GM23338 (cell line): ENCODE measurements at regions not wholly inside any gene's neighbourhood (a gene's known extent, or its start where the extent isn't known, plus 50 kb on each side); places are given as distances from the start of the nearest gene placed in this dataset.

Experiments
- ATAC-seq: fragments of 200-7000 bp; cut with Tn5 transposase; 3 replicates; pipeline ENCODE4 v1.9.1; 2020
- DNase-seq: peaks from one replicate; pipeline ENCODE4 v3.0.0-alpha.2; 2015; ENCODE audit warnings: low spot score
- H2AFZ ChIP-seq: fragments of 200-600 bp; sonication (generic); 2 replicates; pipeline ENCODE4 v1.8.0; 2016; ENCODE audit warnings: antibody characterized with exemption, mild to moderate bottlenecking, moderate library complexity
- H3F3A ChIP-seq: fragments of 200-600 bp; sonication (generic); replicated peaks from 2 replicates; pipeline ENCODE4 v1.8.0; 2017; ENCODE audit warnings: antibody characterized with exemption, mixed run types, low read depth
- H3K27ac ChIP-seq: fragments of 200-600 bp; sonication (generic); 2 replicates; pipeline ENCODE4 v1.6.1; 2016; ENCODE audit warnings: low read depth
- H3K27me3 ChIP-seq: fragments of 200-600 bp; sonication (generic); 2 replicates; pipeline ENCODE4 v1.8.0; 2016; ENCODE audit warnings: mild to moderate bottlenecking, mixed run types, moderate library complexity; ENCODE audit not compliant: insufficient read depth
- H3K36me3 ChIP-seq: fragments of 200-600 bp; sonication (generic); 2 replicates; pipeline ENCODE4 v1.8.0; 2016; ENCODE audit warnings: mild to moderate bottlenecking; ENCODE audit not compliant: insufficient read depth
- H3K4me1 ChIP-seq: fragments of 200-600 bp; sonication (generic); 2 replicates; pipeline ENCODE4 v1.8.0; 2016; ENCODE audit warnings: mild to moderate bottlenecking, moderate library complexity; ENCODE audit not compliant: insufficient read depth
- H3K4me2 ChIP-seq: fragments of 200-600 bp; sonication (generic); 2 replicates; pipeline ENCODE4 v1.7.1; 2017; ENCODE audit warnings: mixed run types
- H3K4me3 ChIP-seq: fragments of 200-600 bp; sonication (generic); 2 replicates; pipeline ENCODE4 v1.6.1; 2016; ENCODE audit warnings: mixed run types
- H3K79me2 ChIP-seq: fragments of 200-600 bp; sonication (generic); replicated peaks from 2 replicates; pipeline ENCODE4 v1.8.0; 2017; ENCODE audit warnings: mild to moderate bottlenecking; ENCODE audit not compliant: insufficient read depth
- H3K9me2 ChIP-seq: fragments of 200-600 bp; sonication (generic); 2 replicates; pipeline ENCODE4 v1.8.0; 2017; ENCODE audit not compliant: insufficient read depth
- H4K20me1 ChIP-seq: fragments of 200-600 bp; sonication (generic); replicated peaks from 2 replicates; pipeline ENCODE4 v1.8.0; 2017; ENCODE audit warnings: mild to moderate bottlenecking; ENCODE audit not compliant: insufficient read depth
- H3K27ac Mint-ChIP-seq: 2 replicates; pipeline ENCODE4 v1.8.0; 2020; ENCODE audit warnings: inconsistent platforms, mild to moderate bottlenecking, moderate library complexity, mixed read lengths
- H3K27me3 Mint-ChIP-seq: 3 replicates; pipeline ENCODE4 v1.8.0; 2022; ENCODE audit warnings: low read depth, mild to moderate bottlenecking, moderate library complexity, mixed read lengths, inconsistent platforms; ENCODE audit not compliant: insufficient read depth, poor library complexity
- H3K36me3 Mint-ChIP-seq: 3 replicates; pipeline ENCODE4 v1.8.0; 2021; ENCODE audit warnings: low read depth, mild to moderate bottlenecking, inconsistent platforms, moderate library complexity, mixed read lengths
- H3K4me1 Mint-ChIP-seq: 3 replicates; pipeline ENCODE4 v1.8.0; 2020; ENCODE audit warnings: mild to moderate bottlenecking, inconsistent platforms, mixed read lengths
- H3K4me3 Mint-ChIP-seq: 3 replicates; pipeline ENCODE4 v1.8.0; 2021; ENCODE audit warnings: moderate library complexity, mild to moderate bottlenecking, inconsistent platforms, mixed read lengths
- H3K9me3 Mint-ChIP-seq: 3 replicates; pipeline ENCODE4 v1.8.0; 2020; ENCODE audit warnings: moderate library complexity, mild to moderate bottlenecking, inconsistent platforms, mixed read lengths
- CREB1 ChIP-seq: fragments of 250-450 bp; sonication (Bioruptor Pico); IDR thresholded peaks from 2 replicates; pipeline ENCODE4 v1.5.0; 2020; ENCODE audit warnings: low read depth, mild to moderate bottlenecking, moderate library complexity
- EZH2 ChIP-seq: fragments of 200-600 bp; sonication (generic); IDR thresholded peaks from one replicate; pipeline ENCODE4 v1.8.0; 2017; ENCODE audit warnings: antibody characterized with exemption, mild to moderate bottlenecking, low read depth; ENCODE audit not compliant: unreplicated experiment
- EZH2phosphoT487 ChIP-seq: fragments of 200-600 bp; sonication (generic); IDR thresholded peaks from one replicate; pipeline ENCODE4 v1.8.1; 2018; ENCODE audit warnings: antibody characterized with exemption; ENCODE audit not compliant: unreplicated experiment
- NANOG ChIP-seq: IDR thresholded peaks from 2 replicates; pipeline ENCODE4 v1.6.1; 2016; ENCODE audit warnings: antibody characterized with exemption, borderline replicate concordance
- POLR2AphosphoS5 ChIP-seq: IDR thresholded peaks from 2 replicates; pipeline ENCODE4 v1.6.1; 2016; ENCODE audit warnings: antibody characterized with exemption, low read depth
- REST ChIP-seq: IDR thresholded peaks from one replicate; pipeline ENCODE4 v1.6.1; 2018; ENCODE audit warnings: antibody characterized with exemption; ENCODE audit not compliant: unreplicated experiment
- ZNF114 ChIP-seq: fragments of 250-450 bp; sonication (Bioruptor Pico); IDR thresholded peaks from 2 replicates; pipeline ENCODE4 v1.5.0; 2020; ENCODE audit warnings: mild to moderate bottlenecking, moderate library complexity
- ZNF331 ChIP-seq: fragments of 250-450 bp; sonication (Bioruptor Pico); IDR thresholded peaks from 2 replicates; pipeline ENCODE4 v1.5.0; 2020; ENCODE audit warnings: low read depth, mild to moderate bottlenecking, moderate library complexity
- ZNF462 ChIP-seq: fragments of 250-450 bp; sonication (Bioruptor Pico); IDR thresholded peaks from 2 replicates; pipeline ENCODE4 v1.5.0; 2020; ENCODE audit warnings: mild to moderate bottlenecking, moderate library complexity
- TF ChIP-seq, protein P1 (sequence below): IDR thresholded peaks from 2 replicates; pipeline ENCODE4 v1.6.1; 2016; ENCODE audit warnings: antibody characterized with exemption
- TF ChIP-seq, protein P2 (sequence below), 2 experiments: fragments of 200-600 bp in 1 of 2; sonication (generic) in 1 of 2; conservative IDR thresholded peaks; 2 replicates each; pipeline versions ENCODE4 v1.5.1 to v1.6.1; 2016 to 2017; ENCODE audit warnings: antibody characterized with exemption in 2 of 2, low read depth in 2 of 2, mild to moderate bottlenecking in 2 of 2, moderate library complexity in 1 of 2

- no peaks in the 10 kb centered on the region for H3K27me3 Mint-ChIP-seq
- Histone ChIP-seq H3K4me1 (peaks cover 9% of the 10 kb centered on the region), H3K4me3 (no peak overlapping the region), H3K79me2 (no peaks in the 10 kb centered on the region), H2AFZ (no peak overlapping the region), H3K27me3 (no peaks in the 10 kb centered on the region), H3K9me2 (no peaks in the 10 kb centered on the region), H3F3A (no peaks in the 10 kb centered on the region), H3K4me2 (no peak overlapping the region), H4K20me1 (no peaks in the 10 kb centered on the region), H3K27ac (no peak overlapping the region), H3K36me3 (no peaks in the 10 kb centered on the region)
- no peak for ATAC-seq
- H3K36me3 Mint-ChIP-seq = no peaks in the 10 kb centered on the region
- TF ChIP-seq ZNF331 (CRISPR knock-in tag) = no peak
- TF ChIP-seq EZH2 = no peak
- no peak for TF ChIP-seq ZNF462 (CRISPR knock-in tag)
- TF ChIP-seq, protein P1, sequence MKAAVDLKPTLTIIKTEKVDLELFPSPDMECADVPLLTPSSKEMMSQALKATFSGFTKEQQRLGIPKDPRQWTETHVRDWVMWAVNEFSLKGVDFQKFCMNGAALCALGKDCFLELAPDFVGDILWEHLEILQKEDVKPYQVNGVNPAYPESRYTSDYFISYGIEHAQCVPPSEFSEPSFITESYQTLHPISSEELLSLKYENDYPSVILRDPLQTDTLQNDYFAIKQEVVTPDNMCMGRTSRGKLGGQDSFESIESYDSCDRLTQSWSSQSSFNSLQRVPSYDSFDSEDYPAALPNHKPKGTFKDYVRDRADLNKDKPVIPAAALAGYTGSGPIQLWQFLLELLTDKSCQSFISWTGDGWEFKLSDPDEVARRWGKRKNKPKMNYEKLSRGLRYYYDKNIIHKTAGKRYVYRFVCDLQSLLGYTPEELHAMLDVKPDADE = no peak
- TF ChIP-seq NANOG = no peak
- no peak for TF ChIP-seq POLR2AphosphoS5
- no peak for TF ChIP-seq ZNF114 (CRISPR knock-in tag)
- TF ChIP-seq, protein P2, sequence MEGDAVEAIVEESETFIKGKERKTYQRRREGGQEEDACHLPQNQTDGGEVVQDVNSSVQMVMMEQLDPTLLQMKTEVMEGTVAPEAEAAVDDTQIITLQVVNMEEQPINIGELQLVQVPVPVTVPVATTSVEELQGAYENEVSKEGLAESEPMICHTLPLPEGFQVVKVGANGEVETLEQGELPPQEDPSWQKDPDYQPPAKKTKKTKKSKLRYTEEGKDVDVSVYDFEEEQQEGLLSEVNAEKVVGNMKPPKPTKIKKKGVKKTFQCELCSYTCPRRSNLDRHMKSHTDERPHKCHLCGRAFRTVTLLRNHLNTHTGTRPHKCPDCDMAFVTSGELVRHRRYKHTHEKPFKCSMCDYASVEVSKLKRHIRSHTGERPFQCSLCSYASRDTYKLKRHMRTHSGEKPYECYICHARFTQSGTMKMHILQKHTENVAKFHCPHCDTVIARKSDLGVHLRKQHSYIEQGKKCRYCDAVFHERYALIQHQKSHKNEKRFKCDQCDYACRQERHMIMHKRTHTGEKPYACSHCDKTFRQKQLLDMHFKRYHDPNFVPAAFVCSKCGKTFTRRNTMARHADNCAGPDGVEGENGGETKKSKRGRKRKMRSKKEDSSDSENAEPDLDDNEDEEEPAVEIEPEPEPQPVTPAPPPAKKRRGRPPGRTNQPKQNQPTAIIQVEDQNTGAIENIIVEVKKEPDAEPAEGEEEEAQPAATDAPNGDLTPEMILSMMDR (conservative IDR thresholded peaks at IDR 0.05; ENCODE audit: low read depth in 2 of 2) = no peak
- no peak for TF ChIP-seq EZH2phosphoT487
- no peak for TF ChIP-seq REST
- TF ChIP-seq CREB1 = no peak
- no peak for DNase-seq
- no peaks in the 10 kb centered on the region for H3K9me3 Mint-ChIP-seq
- no peak overlapping the region for H3K4me3 Mint-ChIP-seq
- peaks cover 17% of the 10 kb centered on the region for H3K4me1 Mint-ChIP-seq
- H3K27ac Mint-ChIP-seq = no peak overlapping the region
Observed at GRCh38 chr5:166959766-166960165, 1331.7 kb upstream of the WWC1 start.
